Lower leg skin (tissue), 4 donors: ENCODE measurements at regions not wholly inside any gene's neighbourhood (a gene's known extent, or its start where the extent isn't known, plus 50 kb on each side); places are given as distances from the start of the nearest gene placed in this dataset.

Experiments used
- DNase-seq, 2 donors: peaks; one replicate each; pipeline ENCODE4 v3.0.0-alpha.2; 2019; ENCODE audit warnings: low spot score in 2 of 2
- H3K4me3 ChIP-seq: fragments of 200-600 bp; sonication (generic); 2 replicates; pipeline ENCODE4 v1.5.1; 2017; ENCODE audit warnings: mild to moderate bottlenecking, low read depth; ENCODE audit not compliant: poor library complexity, severe bottlenecking
- POLR2A ChIP-seq, 2 donors: fragments of 450-650 bp; IDR thresholded peaks; one replicate each; pipeline ENCODE4 v1.6.1; 2016 to 2017; ENCODE audit warnings: antibody characterized with exemption in 2 of 2, mild to moderate bottlenecking in 1 of 2, moderate library complexity in 1 of 2
- WGBS, 2 donors: methylation state at CpG; one replicate each; pipeline ENCODE4 v1.1.5; 2018; 5-methylcytosine and 5-hydroxymethylcytosine counted together
- intact Hi-C: fragments of 100-400 bp; cut with DNase I; formaldehyde crosslinking; loops from one replicate; pipeline ENCODE4 v1.15.0; 2023; ENCODE audit warnings: low total_unique reads
- TF ChIP-seq, protein P1 (sequence below), 3 donors: fragments of 450-650 bp; IDR thresholded peaks; one replicate each; pipeline ENCODE4 v1.5.1; 2016; ENCODE audit warnings: antibody characterized with exemption in 3 of 3, mild to moderate bottlenecking in 3 of 3, moderate library complexity in 2 of 3

DNA sequence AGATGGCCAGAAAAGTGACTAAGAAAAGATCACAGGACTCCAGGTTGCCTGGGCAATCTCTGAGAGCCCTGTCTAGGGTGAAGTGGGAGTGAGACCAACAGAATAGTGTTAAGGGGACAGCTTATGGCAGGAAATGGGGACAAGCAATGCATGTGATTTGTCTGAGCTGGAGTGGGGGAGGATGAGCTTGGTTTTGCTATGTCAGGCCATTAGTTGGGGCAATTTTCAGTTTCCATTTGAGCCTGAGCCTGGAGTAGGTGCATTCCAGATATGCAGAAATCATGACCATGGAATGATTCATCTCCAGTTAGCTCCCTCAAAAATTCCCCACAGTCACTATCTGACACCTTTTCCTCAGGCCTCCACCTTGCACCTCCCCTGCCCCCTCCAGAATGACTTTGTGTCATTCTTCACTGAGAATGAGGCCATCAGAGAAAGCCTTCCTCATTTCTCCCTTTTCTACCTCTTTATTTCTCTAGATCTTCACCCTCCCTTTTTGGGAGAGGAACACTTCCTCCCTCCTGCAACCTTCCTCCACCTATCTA lies 150.9 kb upstream of the PLEKHG7 start:
- TF ChIP-seq, protein P1, sequence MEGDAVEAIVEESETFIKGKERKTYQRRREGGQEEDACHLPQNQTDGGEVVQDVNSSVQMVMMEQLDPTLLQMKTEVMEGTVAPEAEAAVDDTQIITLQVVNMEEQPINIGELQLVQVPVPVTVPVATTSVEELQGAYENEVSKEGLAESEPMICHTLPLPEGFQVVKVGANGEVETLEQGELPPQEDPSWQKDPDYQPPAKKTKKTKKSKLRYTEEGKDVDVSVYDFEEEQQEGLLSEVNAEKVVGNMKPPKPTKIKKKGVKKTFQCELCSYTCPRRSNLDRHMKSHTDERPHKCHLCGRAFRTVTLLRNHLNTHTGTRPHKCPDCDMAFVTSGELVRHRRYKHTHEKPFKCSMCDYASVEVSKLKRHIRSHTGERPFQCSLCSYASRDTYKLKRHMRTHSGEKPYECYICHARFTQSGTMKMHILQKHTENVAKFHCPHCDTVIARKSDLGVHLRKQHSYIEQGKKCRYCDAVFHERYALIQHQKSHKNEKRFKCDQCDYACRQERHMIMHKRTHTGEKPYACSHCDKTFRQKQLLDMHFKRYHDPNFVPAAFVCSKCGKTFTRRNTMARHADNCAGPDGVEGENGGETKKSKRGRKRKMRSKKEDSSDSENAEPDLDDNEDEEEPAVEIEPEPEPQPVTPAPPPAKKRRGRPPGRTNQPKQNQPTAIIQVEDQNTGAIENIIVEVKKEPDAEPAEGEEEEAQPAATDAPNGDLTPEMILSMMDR (IDR thresholded peaks at IDR 0.05), result no peak
- TF ChIP-seq POLR2A (IDR thresholded peaks at IDR 0.05), result no peak
- no peak for DNase-seq
- intact Hi-C loops, result no loop called here
- no peak overlapping the region for H3K4me3 ChIP-seq

DNA sequence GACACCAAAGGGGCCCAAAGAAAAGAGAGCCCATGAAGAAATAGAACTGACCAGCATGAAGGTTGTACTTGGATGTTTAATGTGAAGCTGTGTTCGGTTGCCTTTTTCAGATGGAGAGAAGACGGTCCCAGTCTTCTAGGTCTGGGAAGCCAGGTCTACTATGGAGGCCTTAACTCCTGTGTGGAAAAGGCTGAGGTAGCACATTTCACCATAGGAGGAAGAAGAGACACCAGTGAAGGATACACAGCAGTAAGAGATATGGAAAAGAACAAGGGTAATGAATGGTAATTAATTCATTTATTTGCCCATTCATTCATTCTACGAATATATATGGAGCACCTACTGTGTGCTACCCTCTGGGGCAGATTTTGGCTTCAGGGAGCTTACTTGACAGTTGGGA lies 151.6 kb upstream of the PLEKHG7 start:
- H3K4me3 ChIP-seq, result no peak overlapping the region

DNA sequence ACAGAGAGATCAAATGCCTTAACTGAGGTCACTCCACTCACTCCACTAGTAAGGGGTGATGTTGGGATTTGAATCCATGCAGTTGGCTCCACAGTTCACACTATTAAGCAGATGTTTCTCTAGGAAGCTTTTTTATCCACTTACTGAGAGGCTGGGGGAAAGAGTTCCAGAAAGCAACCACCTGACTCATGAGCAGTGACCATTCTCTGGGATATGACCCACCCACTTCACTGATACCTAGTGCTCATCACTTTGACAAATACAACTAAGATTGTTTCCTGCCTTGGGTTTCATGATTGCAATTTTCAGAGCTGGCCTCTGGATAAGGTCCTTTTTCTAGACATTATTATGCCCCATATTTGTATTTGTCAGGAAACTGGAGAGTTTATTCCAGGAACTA lies 152.1 kb upstream of the PLEKHG7 start:
- no peak for DNase-seq
- intact Hi-C loops, result no loop called here
- no peak overlapping the region for H3K4me3 ChIP-seq
- no peak for TF ChIP-seq POLR2A (IDR thresholded peaks at IDR 0.05)
- TF ChIP-seq, protein P1 (IDR thresholded peaks at IDR 0.05), result no peak

More for the DNA sequence above, 151.6 kb upstream of the PLEKHG7 start:
- DNase-seq, result no peak
- 94 to 96% methylated on average over 3 of the region's 3 CpGs for WGBS, 2 donors
- no peak for TF ChIP-seq POLR2A (IDR thresholded peaks at IDR 0.05)
- TF ChIP-seq, protein P1 (IDR thresholded peaks at IDR 0.05), result no peak
- intact Hi-C loops, result no loop called here

DNA sequence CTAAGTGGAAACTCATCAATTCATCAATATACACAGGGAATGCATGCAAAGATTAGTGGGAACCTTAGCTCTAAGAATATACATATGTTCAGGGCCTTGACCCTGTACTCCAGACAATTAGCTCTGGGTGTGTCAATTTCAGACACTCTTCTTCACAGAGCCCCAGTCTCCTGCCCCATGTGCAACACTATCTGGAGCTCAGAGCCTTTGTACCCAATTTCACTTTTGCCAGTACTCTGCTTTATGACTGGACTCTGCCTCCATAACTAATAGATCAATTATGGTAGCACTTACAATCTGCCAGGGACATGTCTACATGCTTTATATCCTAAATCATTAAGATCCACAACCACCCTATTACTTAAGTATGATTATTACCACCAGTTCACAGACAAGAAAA lies 152.5 kb upstream of the PLEKHG7 start:
- no peak for TF ChIP-seq POLR2A (IDR thresholded peaks at IDR 0.05)
- TF ChIP-seq, protein P1 (IDR thresholded peaks at IDR 0.05), result no peak
- intact Hi-C loops, result no loop called here
- no peak for DNase-seq
- H3K4me3 ChIP-seq, result no peak overlapping the region

DNA sequence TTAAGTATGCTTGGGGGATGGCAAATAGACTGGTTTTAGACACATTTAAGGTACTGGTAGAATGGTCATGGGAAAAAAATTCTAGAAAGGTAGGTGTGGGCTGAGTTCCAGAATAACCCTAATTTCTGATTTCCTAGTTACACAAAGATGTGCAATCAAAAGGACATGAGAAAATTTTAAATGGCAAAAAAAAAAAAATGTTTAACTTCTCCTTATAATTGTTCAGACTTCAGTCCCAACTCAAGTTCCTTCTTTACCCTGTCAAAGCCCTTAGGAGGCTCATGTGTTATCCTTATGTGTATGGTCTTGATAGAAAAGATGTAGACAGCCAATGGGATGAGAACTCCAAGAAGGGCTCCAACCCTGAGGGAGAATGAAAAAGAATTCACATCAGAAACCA lies 153.3 kb upstream of the PLEKHG7 start:
- no peak for DNase-seq
- no peak overlapping the region for H3K4me3 ChIP-seq
- intact Hi-C loops, result no loop called here
- TF ChIP-seq, protein P1 (IDR thresholded peaks at IDR 0.05), result no peak
- TF ChIP-seq POLR2A (IDR thresholded peaks at IDR 0.05), result no peak

DNA sequence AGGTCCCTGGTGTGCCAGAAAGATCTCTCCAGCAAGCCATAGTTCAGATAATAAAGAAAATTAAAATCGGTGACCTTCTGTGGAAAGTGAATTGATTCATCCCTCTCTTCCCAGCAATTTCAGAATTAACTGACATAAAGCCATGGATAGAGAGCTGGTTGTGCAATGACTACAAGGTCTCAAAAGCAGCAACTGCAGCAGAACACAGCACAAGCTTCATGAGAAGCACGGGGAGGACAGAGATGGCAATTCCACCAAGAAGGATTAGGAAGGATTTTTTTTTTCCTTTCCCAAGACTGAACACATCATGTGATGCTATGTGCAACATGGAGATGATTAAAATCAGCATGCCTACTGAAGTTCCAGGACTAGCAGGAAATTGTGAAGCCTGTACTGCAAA lies 154.9 kb upstream of the PLEKHG7 start:
- no peak for DNase-seq
- H3K4me3 ChIP-seq, result no peak overlapping the region
- TF ChIP-seq POLR2A (IDR thresholded peaks at IDR 0.05), result no peak
- TF ChIP-seq, protein P1 (IDR thresholded peaks at IDR 0.05), result no peak
- 61 to 67% methylated on average over 2 of the region's 2 CpGs for WGBS, 2 donors
- intact Hi-C loops, result no loop called here
